ENCODE measurements at regions not wholly inside any gene's neighbourhood (a gene's known extent, or its start where the extent isn't known, plus 50 kb on each side); places are given as distances from the start of the nearest gene placed in this dataset.

- no peak for TF ChIP-seq POLR2A (IDR thresholded peaks at IDR 0.05)
- TF ChIP-seq, protein P1, sequence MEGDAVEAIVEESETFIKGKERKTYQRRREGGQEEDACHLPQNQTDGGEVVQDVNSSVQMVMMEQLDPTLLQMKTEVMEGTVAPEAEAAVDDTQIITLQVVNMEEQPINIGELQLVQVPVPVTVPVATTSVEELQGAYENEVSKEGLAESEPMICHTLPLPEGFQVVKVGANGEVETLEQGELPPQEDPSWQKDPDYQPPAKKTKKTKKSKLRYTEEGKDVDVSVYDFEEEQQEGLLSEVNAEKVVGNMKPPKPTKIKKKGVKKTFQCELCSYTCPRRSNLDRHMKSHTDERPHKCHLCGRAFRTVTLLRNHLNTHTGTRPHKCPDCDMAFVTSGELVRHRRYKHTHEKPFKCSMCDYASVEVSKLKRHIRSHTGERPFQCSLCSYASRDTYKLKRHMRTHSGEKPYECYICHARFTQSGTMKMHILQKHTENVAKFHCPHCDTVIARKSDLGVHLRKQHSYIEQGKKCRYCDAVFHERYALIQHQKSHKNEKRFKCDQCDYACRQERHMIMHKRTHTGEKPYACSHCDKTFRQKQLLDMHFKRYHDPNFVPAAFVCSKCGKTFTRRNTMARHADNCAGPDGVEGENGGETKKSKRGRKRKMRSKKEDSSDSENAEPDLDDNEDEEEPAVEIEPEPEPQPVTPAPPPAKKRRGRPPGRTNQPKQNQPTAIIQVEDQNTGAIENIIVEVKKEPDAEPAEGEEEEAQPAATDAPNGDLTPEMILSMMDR (IDR thresholded peaks at IDR 0.05) = no peak
Measured at GRCh38 chr6:23712756-23713155, 413.3 kb upstream of the NRSN1 start.
